HG03432 (cell line): ENCODE measurements at regions not wholly inside any gene's neighbourhood (a gene's known extent, or its start where the extent isn't known, plus 50 kb on each side); places are given as distances from the start of the nearest gene placed in this dataset.

Source experiments
- ATAC-seq: cut with Tn5 transposase; IDR thresholded peaks from one replicate; pipeline ENCODE4 v1.9.1; 2021; ENCODE audit warnings: mild to moderate bottlenecking, moderate library complexity; ENCODE audit not compliant: unreplicated experiment

DNA sequence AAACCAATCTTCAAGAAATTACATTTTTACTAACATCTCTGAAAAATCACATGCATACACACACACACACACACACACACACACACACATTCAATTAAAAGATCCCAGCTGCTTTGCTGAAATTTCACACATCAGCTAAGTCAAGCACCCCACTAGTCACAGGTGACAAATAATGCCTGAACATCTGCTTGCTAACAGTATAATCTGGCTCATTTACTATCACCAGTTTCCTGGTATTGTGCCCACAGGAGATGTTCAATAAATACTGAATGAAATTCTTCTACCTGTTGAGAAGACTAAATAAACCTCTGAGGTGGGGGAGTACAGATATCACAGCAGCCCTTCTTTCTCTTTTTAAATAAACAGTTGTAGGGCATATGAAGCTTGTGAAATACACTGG lies 994.0 kb downstream of the ARAP2 start:
- no peak for ATAC-seq

DNA sequence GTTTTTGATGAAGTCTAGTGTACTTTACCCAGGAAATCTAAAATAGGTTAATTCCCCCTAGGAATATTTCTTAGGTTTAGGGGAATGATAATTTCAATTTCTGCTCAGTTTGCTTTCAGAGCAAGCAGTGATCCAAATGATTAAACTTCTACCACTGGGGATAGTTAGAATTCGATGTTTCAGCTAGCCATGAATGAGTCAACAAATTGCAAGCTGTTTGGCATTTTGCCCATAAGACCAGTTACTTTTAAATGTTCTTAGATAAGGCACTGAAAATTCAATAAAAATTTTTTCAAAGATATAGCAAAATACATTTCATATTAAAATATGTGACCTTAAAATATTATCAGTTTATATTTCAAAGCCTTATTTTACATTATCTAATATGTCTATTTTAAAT lies 993.6 kb downstream of the ARAP2 start:
- no peak for ATAC-seq

DNA sequence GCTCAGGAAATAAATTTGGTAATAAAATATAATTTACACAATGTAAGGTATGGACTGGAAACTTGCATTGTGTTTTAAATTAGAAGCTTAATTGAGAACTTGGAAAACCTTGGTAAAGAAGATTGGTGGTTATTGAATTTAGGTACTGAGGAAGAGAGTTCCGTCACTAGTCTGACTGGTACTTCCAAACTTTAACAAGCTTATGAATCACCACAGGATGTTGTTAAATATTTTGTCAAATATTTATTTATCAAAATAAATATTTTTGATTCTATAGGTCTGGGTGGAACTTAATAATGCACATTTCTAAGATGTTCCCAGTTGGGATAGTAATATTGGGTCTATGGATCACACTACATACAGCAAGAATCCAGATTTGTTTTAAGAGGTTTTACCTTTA lies 992.2 kb downstream of the ARAP2 start:
- no peak for ATAC-seq

DNA sequence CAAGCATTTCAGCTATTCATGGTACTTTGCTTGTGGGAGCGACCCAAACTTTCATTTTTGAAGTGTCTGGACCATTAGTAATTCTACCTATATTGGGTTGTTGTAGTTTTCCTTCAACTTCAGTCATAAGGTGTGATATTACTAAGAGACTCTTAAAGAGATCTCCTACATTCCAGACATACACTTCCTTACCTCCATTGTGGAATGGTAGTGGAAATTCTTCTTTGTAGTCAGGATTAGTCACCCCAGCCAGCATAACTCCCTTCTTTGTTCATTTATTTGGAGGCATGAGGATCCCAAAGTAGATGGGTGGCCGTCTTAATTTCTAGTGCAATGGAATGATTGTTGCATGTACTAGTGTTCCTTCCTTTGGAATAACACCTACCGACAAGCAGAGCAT lies 991.4 kb downstream of the ARAP2 start:
- ATAC-seq: no peak

DNA sequence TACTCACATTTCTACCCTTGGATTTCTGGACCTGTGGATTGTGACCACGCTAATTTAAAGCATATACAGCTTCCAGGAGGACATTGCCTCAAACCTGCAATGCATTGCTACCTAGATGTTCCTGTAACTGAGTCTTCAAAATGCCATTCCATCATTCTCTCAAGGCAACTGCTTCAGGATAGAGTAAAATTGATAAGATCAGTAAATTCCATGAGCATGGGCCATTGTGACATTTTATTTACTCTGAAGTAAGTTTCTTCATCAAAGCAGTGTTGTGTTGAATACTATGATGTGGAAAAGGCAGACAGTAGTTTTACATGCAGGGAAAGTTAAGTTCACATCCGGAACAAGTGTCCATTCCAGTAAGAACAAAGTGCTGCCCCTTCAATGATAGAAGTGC lies 991.0 kb downstream of the ARAP2 start:
- no peak for ATAC-seq

DNA sequence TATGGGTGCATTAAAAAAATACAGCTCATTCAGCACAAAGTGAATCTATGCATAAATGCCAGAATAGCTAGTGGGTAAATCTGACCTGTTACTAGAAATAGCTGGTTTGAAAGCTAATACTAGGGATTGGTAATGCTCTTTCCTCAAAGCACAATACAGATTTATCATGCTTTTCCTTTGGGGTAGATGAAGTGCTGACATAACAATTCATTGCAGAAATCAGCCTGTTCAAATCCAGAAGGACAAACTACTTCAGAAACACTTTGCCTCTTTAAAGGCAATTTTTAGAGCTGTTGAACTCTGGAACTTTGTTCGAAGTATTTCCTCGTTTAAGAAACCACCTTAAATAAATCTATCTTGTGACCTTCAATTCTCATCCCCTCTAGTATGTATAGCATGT lies 957.9 kb downstream of the ARAP2 start:
- no peak for ATAC-seq

DNA sequence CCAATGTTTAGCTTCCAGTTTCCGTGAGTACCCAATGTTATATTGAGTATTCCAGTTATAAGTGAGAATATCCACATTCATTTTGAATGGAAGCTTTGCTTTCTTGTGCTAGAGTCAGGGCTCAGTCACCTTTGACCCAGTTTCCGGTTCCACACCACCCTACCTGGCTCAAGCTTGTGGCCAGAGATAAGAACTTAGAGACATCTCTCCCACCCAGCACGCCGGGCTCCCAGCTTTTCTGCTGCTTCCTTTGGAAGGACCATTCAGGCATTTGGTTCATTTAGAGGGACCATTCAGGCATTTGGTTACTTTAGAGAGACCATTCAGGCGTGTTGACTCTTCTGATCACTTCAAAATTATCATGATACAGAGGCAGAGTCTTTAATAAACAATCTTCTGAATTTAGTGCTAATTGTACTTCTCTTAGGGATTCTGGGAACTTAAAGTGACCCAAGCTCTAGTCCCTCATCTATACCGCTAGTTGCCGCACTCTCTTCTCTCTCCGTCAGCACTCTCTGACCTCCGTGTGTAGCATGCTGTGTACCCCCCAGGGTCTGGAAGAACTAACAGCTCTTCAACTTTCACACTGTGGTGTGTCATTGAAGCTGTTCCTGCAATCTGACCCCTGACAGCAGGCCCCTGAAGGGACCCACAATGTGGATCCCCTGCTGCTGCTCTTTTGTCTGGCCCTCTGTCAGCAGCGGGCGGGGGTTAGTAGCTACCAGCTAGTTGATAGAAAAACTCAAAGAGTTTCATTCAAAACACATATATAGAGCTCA lies 943.1 kb downstream of the ARAP2 start:
- ATAC-seq: no peak

DNA sequence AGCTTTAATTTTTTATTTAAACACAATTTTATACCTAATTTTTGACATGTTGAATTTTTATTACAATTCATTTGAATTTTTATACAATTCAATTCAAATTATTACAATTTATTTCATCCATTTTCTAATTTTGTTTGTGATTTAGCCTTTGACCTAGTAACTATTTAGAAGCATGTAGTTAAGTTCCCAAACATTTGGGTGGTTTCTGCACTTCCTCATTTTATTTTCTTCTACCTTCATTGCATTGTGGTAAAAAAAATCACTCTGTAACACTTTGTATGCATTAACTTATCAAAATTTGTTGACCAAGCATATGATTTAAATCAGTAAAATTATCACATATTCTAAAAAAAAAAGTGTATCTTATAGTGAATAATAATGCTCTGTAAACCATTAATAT lies 928.9 kb downstream of the ARAP2 start:
- ATAC-seq: no peak

DNA sequence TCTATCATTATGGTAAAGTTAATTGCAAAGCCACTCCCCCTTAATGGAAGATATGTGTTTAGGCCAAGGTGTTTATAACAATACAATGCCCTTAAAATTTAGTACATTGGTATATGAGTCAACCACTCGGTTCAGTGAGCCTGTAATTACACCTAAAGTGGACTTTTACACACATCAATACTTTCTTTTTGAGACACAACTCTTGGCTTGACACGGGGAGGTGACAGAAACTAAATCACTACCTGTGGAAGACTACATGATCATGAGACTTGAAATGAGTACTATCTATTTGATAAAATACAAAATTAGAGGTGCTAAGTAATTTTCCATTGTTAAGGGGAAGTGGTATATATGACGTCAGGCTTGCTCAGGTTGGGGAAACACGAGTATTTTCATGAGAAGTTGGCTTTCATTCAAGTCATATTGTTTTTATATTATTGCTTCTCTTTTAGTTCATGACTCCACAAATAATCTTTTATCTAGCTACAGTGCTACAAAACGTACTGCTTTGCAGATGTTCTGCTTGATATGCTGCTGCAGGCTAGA lies 918.3 kb downstream of the ARAP2 start:
- ATAC-seq: no peak

DNA sequence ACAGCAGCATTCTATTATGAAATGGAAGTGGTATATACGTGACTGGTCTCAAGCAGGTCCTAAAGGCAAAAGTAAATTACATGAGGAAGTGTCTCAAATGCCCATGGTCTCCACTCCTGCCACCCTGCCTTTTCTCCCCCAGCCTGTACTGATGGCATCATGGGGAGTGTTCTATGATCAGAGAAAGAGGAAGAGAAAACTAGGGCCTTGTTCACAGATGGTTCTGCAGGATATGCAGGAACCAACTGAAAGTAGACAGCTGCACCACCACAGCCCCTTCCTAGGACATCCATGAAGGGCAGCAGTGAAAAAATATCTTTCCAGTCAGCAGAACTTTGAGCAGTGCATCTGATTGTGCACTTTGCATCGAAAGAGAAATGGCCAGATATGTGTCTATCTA lies 901.5 kb downstream of the ARAP2 start:
- ATAC-seq: no peak

DNA sequence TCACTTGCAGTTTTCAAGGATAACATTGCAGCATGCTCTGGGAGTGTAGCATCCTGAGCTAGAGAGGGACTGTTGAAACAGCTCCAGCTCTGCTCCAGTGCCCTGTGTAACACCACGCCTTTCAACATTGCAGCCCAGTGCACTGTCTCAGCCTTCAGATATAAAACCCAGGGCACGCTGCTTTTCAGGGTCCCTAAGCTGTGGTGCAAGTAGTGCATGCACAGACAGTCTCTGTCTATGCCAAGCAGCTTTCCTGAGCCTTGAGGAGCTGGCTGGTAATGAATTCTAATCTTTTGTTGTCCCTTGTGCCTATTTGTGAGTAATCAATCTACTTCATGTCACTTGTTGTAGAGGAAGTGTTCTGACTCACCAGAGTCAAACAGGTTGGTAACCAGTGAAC lies 897.0 kb downstream of the ARAP2 start:
- no peak for ATAC-seq

DNA sequence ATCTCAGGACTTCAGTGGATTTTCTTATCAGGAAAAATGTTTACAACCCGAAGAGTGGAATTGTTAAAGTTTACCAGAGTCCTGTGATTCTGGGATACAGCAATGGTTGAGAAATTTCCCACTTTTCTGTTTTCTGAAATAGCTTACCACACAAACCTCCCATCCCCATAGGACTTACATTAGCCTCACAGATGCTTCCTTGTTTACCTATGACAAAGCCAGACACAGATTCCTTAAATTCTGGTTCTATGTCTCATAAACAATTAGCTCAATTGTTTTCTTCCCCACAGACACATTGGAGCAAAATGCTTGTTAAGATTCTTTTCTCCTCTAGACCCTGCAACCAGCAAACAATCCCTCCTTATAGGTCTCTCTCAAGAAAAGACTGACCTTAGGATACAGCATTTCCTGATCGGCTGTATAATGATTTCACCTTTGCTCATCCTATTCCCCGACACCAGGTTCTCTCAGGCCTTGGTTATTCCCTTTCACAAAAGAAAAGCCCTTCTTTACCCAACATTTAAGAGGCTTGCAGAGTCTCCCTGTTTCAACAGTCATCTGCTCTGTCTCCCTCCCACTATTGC lies 886.2 kb downstream of the ARAP2 start:
- ATAC-seq: no peak

DNA sequence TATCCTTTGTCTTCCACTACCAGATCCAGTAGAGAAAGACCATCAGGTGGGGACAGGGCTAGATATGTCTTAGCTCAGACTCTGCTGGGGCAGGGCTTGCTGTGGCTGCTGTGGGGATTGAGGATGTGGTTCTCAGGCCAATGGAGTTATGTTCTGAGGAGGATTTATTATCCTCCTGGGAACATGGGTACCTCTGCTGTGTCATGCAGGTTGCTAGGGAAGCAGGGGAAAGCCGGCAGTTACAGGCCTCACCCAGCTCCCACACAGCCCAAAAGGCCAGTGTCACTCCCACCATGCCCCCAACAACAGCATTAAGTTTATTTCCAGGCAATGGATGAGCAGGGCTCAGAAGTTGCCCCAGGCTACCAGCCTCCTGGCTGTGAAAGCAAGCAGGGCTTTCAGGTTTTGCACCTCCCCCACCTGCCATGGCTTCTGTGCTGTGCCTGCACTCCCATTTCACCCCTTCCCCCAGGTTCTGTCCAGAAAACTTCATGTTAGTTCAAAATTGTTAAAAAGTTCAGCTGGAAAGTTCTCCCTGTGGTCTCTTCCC lies 879.9 kb downstream of the ARAP2 start:
- no peak for ATAC-seq

DNA sequence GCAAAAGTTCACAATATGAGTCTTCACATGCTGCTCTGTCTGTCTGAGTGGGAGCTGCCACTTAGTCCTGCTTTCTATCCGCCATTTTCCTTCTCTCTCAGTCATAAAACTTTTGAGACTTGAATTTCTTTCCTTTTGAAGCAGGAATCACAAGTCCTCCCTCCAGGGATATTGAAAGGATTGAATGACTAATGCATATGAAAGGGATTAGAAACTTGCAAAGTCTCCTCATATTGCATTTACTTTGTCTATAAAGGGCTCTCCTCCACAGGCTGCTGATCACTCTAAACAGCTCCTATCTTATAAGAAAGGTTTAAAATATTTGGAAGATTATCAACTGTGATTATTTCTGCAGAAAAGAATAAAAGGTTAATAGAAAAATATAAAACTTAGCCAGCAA lies 879.1 kb downstream of the ARAP2 start:
- no peak for ATAC-seq

DNA sequence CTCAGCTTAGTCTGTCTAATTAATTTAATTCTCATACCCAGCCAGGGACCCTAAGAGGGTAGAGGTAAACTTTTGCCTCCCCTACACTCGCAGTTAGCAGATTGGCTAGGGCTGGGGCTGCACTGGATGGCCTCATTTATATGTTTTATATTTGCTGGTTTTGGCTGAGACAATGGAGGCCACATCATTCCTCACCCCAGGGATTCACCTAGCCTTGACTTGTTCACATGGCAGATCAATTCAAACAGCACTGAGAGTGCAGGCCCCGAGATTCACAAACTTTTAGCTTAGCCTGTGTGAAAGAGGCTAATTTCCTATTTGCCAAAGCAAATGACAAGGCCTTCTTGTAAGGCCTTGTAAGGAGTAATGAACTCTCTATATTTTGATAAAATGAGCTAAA lies 844.4 kb downstream of the ARAP2 start:
- ATAC-seq: no peak

DNA sequence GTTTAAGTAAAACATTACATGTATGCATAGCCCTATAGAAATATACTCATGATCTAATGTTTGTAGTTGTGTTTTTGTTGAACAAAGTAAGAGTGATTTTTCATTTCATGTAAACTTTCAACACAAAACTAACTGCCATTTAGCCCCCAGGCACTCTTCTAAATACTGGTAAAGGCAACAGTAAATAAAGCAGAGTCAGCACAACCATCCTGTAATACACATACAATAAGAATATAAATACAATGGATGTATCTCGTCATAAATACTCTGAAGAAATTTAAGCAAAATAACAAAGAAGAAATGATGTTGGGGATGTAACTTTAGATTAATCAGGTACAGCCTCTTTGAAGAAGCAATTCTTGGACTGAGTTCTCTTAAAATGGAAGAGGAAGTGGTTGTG lies 821.2 kb downstream of the ARAP2 start:
- ATAC-seq: no peak

DNA sequence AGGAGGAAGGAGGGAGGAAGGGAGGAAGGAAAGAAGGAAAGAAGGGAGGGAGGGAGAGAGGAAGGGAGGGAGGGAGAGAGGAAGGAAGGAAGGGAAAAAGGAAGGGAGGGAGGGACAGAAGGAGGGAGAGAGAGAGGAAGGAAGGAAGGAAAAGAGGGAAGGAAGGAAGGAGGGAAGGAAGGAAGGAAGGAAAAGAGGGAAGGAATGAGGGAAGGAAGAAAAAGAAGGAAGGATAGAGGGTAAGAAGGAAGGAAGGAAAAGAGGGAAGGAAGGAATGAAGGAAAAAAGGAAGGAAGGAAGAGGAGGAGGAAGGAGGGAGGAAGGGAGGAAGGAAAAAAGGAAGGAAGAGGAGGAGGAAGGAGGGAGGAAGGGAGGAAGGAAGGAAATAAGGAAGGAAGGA lies 796.8 kb downstream of the ARAP2 start:
- no peak for ATAC-seq

DNA sequence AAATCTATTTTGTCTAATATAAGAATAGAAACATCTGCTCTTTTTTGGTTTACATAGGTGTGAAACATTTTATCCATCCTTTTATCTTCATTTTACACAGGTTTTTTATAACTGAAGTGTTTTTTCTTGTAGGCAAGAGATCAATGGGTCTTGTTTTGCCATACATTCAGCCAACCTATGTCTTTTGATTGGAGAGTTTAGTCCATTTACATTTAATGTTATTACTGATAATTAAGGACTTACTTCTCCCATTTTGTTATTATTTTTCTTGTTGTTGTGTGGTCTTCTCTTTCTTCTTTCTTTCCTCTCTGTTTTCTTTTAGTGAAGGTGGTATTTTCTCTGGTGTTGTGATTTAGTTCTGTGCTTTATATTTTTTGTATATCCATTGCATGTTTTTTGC lies 785.3 kb downstream of the ARAP2 start:
- ATAC-seq: no peak

DNA sequence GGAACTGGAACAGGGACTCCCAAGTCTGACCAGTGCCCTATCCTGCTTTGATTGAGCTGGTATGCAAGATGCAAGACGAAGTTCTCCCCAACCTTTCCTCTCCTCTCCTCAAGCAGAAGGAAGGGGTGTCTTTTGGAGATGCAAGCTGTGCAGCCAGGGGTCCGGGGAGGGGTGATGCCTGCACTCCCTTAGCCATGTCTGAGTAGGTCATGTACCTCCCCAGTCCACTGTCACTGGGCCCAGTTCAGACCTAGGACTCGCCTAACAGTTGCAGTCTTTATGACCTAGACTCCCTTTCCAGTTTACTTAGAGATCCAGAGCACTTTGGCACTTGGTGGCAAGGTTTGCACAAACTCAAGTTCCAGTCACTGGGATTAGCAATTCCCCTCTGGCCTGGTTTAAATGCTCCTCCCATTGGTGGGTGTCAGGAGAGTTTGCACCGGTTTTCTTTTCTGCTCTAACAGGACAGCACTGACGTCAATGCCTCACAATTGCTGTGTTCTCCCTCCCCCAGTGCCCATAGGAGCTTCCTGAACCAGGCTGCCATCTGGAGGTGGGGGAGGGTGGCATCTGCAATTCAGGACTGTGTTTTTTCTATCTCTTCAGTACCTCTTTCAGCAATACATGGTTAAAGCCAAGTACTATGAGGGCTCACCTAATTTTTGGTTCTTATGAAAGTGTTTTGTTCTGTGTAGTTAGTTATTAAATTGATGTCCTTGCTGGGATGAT lies 782.2 kb downstream of the ARAP2 start:
- ATAC-seq: no peak

DNA sequence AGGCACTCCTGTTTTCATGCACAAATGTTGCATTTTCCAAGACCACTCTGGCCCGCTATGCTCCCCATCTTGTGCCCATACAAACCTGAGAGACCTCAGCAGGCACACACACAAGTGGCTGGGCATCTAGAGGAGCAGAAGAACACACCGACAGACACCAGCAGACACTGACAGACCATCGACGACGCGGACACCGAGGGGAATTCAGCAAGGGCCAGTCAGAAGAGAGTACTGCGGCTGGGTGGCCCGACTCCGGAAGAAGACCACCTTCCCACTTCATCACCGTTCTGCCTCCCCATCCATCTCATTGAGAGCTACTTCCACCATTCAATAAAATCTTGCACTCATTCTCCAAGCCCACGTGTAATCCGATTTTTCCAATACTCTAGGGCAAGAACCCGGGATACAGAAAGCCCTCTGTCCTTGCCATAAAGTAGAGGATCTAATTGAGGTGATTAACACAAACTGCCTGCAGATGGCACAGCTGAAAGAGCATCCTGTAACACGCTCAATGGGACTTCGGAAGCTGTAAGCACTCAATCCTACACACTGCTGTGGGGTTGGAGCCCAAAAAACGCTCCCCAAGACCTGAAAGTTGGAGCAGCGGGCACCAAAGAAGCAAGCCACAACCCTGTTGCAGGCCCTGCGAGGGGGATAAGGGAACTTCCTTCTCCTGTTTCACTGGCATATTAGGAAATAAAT lies 780.9 kb downstream of the ARAP2 start:
- no peak for ATAC-seq

DNA sequence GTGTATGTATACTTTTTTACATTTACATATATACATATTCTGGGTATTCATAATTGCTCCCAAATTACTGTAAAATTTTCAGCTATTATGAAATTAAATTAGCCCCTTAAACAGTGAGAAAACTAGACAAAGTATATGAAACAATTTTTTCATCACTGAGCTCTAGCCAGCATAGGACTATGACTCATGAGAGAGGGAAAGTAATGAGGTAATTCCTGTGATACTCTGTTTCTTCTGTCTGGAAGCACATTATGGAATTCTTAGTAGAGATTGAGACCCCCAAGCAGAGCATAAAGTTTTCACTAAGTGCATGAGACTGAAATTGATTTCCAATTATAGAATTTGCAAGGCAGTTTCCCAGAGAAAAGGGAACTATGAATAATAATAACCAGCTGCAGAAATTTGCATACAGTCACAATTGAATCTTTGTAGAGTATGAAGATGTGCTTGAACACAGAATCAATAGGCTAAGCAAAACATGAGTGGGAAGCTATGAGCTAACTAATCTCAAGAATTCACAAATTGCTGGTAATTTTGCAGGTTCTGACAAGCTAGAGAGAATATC lies 779.3 kb downstream of the ARAP2 start:
- no peak for ATAC-seq
